Keratinocyte (primary cell): ENCODE measurements at regions not wholly inside any gene's neighbourhood (a gene's known extent, or its start where the extent isn't known, plus 50 kb on each side); places are given as distances from the start of the nearest gene placed in this dataset.

Experiments used
- DNase-seq: peaks from one replicate; pipeline ENCODE4 v3.0.0-alpha.2; 2011; ENCODE audit warnings: low read depth, missing footprints, low spot score
- FAIRE-seq: peaks from 2 replicates; lab custom pipeline; 2011; peaks lifted over from hg19 to GRCh38; lab: Jason Lieb, UNC
- H2AFZ ChIP-seq: 2 replicates; pipeline ENCODE4 v1.6.0; 2012; ENCODE audit warnings: low read length, control low read depth, inconsistent platforms; ENCODE audit not compliant: control insufficient read depth
- H3K27ac ChIP-seq: 2 replicates; pipeline ENCODE4 v1.5.1; 2011; ENCODE audit warnings: low read length; ENCODE audit not compliant: control insufficient read depth, insufficient read depth
- H3K27me3 ChIP-seq: 3 replicates; pipeline ENCODE4 v1.6.0; 2011; ENCODE audit warnings: low read length; ENCODE audit not compliant: control insufficient read depth, insufficient read depth; ENCODE audit errors: extremely low read depth
- H3K36me3 ChIP-seq, 2 experiments: 2 replicates in 1 of 2; 3 replicates in 1 of 2; pipeline ENCODE4 v1.5.1; 2011; ENCODE audit warnings: low read length in 2 of 2, mild to moderate bottlenecking in 1 of 2; ENCODE audit not compliant: control insufficient read depth in 2 of 2, insufficient read depth in 2 of 2; ENCODE audit errors: extremely low read depth in 1 of 2
- H3K4me1 ChIP-seq: 3 replicates; pipeline ENCODE4 v1.5.1; 2011; ENCODE audit warnings: low read length; ENCODE audit not compliant: control insufficient read depth, insufficient read depth; ENCODE audit errors: extremely low read depth
- H3K4me2 ChIP-seq: 3 replicates; pipeline ENCODE4 v1.6.0; 2011; ENCODE audit warnings: low read depth, low read length; ENCODE audit not compliant: control insufficient read depth, insufficient read depth; ENCODE audit errors: extremely low read depth
- H3K4me3 ChIP-seq, 3 experiments: fragments of 200-600 bp in 1 of 3; sonication (generic) in 1 of 3; 2 replicates in 2 of 3; 3 replicates in 1 of 3; pipeline ENCODE4 v1.5.1; 2011 to 2016; ENCODE audit warnings: low read length in 3 of 3, mild to moderate bottlenecking in 3 of 3, control low read depth in 2 of 3, inconsistent platforms in 1 of 3, low read depth in 1 of 3, mixed read lengths in 1 of 3, mixed run types in 1 of 3, moderate library complexity in 1 of 3; ENCODE audit not compliant: control insufficient read depth in 2 of 3, insufficient read depth in 2 of 3; ENCODE audit errors: extremely low read depth in 1 of 3
- H3K79me2 ChIP-seq: 2 replicates; pipeline ENCODE4 v1.6.0; 2012; ENCODE audit warnings: low read length; ENCODE audit not compliant: control insufficient read depth, insufficient read depth
- H3K9ac ChIP-seq: 3 replicates; pipeline ENCODE4 v1.6.0; 2011; ENCODE audit warnings: low read length; ENCODE audit not compliant: control insufficient read depth, insufficient read depth; ENCODE audit errors: extremely low read depth
- H3K9me1 ChIP-seq: 3 replicates; pipeline ENCODE4 v1.6.0; 2011; ENCODE audit warnings: low read length; ENCODE audit not compliant: control insufficient read depth, insufficient read depth; ENCODE audit errors: extremely low read depth
- H3K9me3 ChIP-seq: 2 replicates; pipeline ENCODE4 v1.5.1; 2012; ENCODE audit warnings: low read depth, low read length; ENCODE audit not compliant: control insufficient read depth
- H4K20me1 ChIP-seq: 3 replicates; pipeline ENCODE4 v1.6.0; 2011; ENCODE audit warnings: low read length; ENCODE audit not compliant: control insufficient read depth, insufficient read depth; ENCODE audit errors: extremely low read depth
- EZH2 ChIP-seq: IDR thresholded peaks from one replicate; pipeline ENCODE4 v1.6.1; 2012; ENCODE audit warnings: inconsistent platforms, mild to moderate bottlenecking, low read length, moderate library complexity
- dilution Hi-C: fragments of 300-500 bp; cut with MboI; formaldehyde crosslinking; loops from one replicate; pipeline ENCODE4 v1.7.0; 2020; ENCODE audit warnings: low sequenced_read_pairs; ENCODE audit not compliant: extremely low pct_ligation_motif_present
- TF ChIP-seq, protein P1 (sequence below), 3 experiments: IDR thresholded peaks in 1 of 3; conservative IDR thresholded peaks in 1 of 3; optimal IDR thresholded peaks in 1 of 3; 2 replicates in 2 of 3; 3 replicates in 1 of 3; pipeline versions ENCODE3 to v1.5.1; 2011; ENCODE audit warnings: low read length in 3 of 3, mild to moderate bottlenecking in 3 of 3, moderate library complexity in 2 of 3, control low read depth in 1 of 3, inconsistent platforms in 1 of 3; ENCODE audit not compliant: insufficient read depth in 2 of 3; ENCODE audit errors: extremely low read depth in 1 of 3

DNA sequence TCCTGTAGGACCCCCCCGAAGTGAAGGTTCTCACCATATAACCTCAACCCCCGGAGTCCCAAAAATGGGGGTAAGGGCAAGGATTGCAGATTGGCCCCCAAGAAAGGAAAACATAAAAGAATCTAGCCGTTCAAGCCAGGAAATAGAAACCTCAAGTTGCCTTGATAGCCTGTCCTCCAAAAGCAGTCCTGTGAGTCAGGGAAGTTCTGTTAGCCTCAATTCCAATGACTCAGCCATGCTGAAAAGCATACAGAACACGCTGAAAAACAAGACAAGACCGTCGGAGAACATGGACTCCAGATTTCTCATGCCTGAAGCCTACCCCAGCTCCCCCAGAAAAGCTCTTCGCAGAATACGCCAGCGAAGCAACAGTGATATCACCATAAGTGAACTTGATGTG lies 344.2 kb upstream of the RGS6 start:
- no peak overlapping the region for H3K9ac ChIP-seq
- FAIRE-seq = no peak
- H3K9me3 ChIP-seq = no peaks in the 10 kb centered on the region
- no peaks in the 10 kb centered on the region for H4K20me1 ChIP-seq
- peaks cover 2% of the 10 kb centered on the region for H3K79me2 ChIP-seq
- H3K9me1 ChIP-seq = no peaks in the 10 kb centered on the region
- no peak for DNase-seq
- H3K27ac ChIP-seq = no peak overlapping the region
- H3K36me3 ChIP-seq = peaks cover 0 to 12% of the 10 kb centered on the region in 2 experiments
- no peak overlapping the region for H3K4me2 ChIP-seq
- H3K4me1 ChIP-seq = peaks cover 17% of the 10 kb centered on the region
- dilution Hi-C loops = no loop called here
- H2AFZ ChIP-seq = no peak overlapping the region
- no peaks in the 10 kb centered on the region for H3K27me3 ChIP-seq
- no peak overlapping the region for H3K4me3 ChIP-seq
- TF ChIP-seq, protein P1, sequence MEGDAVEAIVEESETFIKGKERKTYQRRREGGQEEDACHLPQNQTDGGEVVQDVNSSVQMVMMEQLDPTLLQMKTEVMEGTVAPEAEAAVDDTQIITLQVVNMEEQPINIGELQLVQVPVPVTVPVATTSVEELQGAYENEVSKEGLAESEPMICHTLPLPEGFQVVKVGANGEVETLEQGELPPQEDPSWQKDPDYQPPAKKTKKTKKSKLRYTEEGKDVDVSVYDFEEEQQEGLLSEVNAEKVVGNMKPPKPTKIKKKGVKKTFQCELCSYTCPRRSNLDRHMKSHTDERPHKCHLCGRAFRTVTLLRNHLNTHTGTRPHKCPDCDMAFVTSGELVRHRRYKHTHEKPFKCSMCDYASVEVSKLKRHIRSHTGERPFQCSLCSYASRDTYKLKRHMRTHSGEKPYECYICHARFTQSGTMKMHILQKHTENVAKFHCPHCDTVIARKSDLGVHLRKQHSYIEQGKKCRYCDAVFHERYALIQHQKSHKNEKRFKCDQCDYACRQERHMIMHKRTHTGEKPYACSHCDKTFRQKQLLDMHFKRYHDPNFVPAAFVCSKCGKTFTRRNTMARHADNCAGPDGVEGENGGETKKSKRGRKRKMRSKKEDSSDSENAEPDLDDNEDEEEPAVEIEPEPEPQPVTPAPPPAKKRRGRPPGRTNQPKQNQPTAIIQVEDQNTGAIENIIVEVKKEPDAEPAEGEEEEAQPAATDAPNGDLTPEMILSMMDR (optimal IDR thresholded peaks at IDR 0.05 in 1 of 3, IDR thresholded peaks at IDR 0.05 in 1 of 3, conservative IDR thresholded peaks at IDR 0.05 in 1 of 3; ENCODE audit: extremely low read depth in 1 of 3, insufficient read depth in 2 of 3, low read length in 3 of 3) = no peak
- no peak for TF ChIP-seq EZH2

DNA sequence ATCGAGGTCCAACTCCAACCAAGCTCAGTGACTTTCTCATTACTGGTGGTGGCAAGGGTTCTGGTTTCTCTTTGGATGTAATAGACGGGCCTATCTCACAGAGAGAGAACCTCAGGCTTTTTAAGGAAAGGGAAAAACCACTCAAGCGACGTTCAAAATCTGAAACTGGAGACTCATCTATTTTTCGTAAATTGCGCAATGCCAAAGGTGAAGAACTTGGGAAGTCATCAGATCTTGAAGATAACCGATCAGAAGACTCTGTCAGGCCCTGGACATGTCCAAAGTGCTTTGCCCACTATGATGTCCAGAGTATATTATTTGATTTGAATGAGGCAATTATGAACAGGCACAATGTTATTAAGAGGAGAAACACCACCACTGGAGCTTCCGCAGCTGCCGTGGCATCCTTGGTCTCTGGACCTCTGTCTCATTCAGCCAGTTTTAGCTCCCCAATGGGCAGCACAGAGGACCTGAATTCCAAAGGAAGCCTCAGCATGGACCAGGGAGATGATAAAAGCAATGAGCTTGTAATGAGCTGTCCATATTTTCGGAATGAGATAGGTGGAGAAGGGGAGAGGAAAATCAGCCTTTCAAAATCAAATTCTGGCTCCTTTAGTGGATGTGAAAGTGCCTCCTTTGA lies 343.5 kb upstream of the RGS6 start:
- no peak overlapping the region for H3K4me3 ChIP-seq
- H3K9me3 ChIP-seq = no peaks in the 10 kb centered on the region
- TF ChIP-seq, protein P1 (optimal IDR thresholded peaks at IDR 0.05 in 1 of 3, IDR thresholded peaks at IDR 0.05 in 1 of 3, conservative IDR thresholded peaks at IDR 0.05 in 1 of 3; ENCODE audit: extremely low read depth in 1 of 3, insufficient read depth in 2 of 3, low read length in 3 of 3) = no peak
- TF ChIP-seq EZH2 = no peak
- no peaks in the 10 kb centered on the region for H4K20me1 ChIP-seq
- H3K9ac ChIP-seq = no peak overlapping the region
- dilution Hi-C loops = no loop called here
- H3K27ac ChIP-seq = no peak overlapping the region
- H3K36me3 ChIP-seq = peaks cover 0 to 12% of the 10 kb centered on the region in 2 experiments
- peaks cover 17% of the 10 kb centered on the region for H3K4me1 ChIP-seq
- H3K27me3 ChIP-seq = no peaks in the 10 kb centered on the region
- FAIRE-seq = no peak
- H3K9me1 ChIP-seq = no peaks in the 10 kb centered on the region
- H3K4me2 ChIP-seq = no peak overlapping the region
- H3K79me2 ChIP-seq = peaks cover 2% of the 10 kb centered on the region
- DNase-seq = no peak
- no peak overlapping the region for H2AFZ ChIP-seq
